Sigmoid colon (tissue), 4 donors: ENCODE measurements at regions not wholly inside any gene's neighbourhood (a gene's known extent, or its start where the extent isn't known, plus 50 kb on each side); places are given as distances from the start of the nearest gene placed in this dataset.

Source experiments
- CTCF ChIP-seq, 4 experiments: fragments of 450-650 bp in 3 of 4; fragments of 200-600 bp in 1 of 4; IDR thresholded peaks; one replicate each; pipeline ENCODE4 v1.5.1; 2016 to 2019; ENCODE audit warnings: antibody characterized with exemption in 4 of 4, mild to moderate bottlenecking in 3 of 4, moderate library complexity in 2 of 4
- EP300 ChIP-seq, 4 donors: sonication (generic); formaldehyde crosslinking; IDR thresholded peaks; one replicate each; pipeline ENCODE4 v1.6.1; 2017; ENCODE audit warnings: antibody characterized with exemption in 4 of 4
- POLR2A ChIP-seq, 2 donors: fragments of 450-650 bp; IDR thresholded peaks; one replicate each; pipeline ENCODE4 v1.6.1; 2016; ENCODE audit warnings: antibody characterized with exemption in 2 of 2, mild to moderate bottlenecking in 2 of 2, moderate library complexity in 2 of 2
- POLR2AphosphoS5 ChIP-seq, 4 donors: sonication (generic); formaldehyde crosslinking; IDR thresholded peaks; one replicate each; pipeline ENCODE4 v1.6.1; 2017; ENCODE audit warnings: antibody characterized with exemption in 4 of 4

GRCh38 chr4:62226082-62226481 lies 1026.0 kb downstream of the ADGRL3 start:
- no peak for TF ChIP-seq CTCF (IDR thresholded peaks at IDR 0.05)
- no peak for TF ChIP-seq POLR2A (IDR thresholded peaks at IDR 0.05)
- TF ChIP-seq POLR2AphosphoS5 (IDR thresholded peaks at IDR 0.05), result no peak
- no peak for TF ChIP-seq EP300 (IDR thresholded peaks at IDR 0.05)
